HG03103 (cell line): ENCODE measurements at regions not wholly inside any gene's neighbourhood (a gene's known extent, or its start where the extent isn't known, plus 50 kb on each side); places are given as distances from the start of the nearest gene placed in this dataset.
"Not testable (repeated sequence)": the region's sequence is repeated elsewhere in the genome, so short reads cannot be mapped to it uniquely, and the experiment has no call there.

Experiments used
- ATAC-seq: cut with Tn5 transposase; IDR thresholded peaks from one replicate; pipeline ENCODE4 v1.9.1; 2021; ENCODE audit warnings: low read depth; ENCODE audit not compliant: unreplicated experiment

- ATAC-seq = not testable (repeated sequence)
Measured at GRCh38 chr13:18248533-18249240, 932.9 kb downstream of the TUBA3C start.

- not testable (repeated sequence) for ATAC-seq
Measured at GRCh38 chr13:18240086-18240485, 941.5 kb downstream of the TUBA3C start.

GRCh38 chr13:18238586-18238985, 943.0 kb downstream of the TUBA3C start:
- not testable (repeated sequence) for ATAC-seq

GRCh38 chr13:18236528-18236815, 945.2 kb downstream of the TUBA3C start:
- no peak for ATAC-seq

- ATAC-seq = no peak
Measured at GRCh38 chr13:18235756-18236527, 945.7 kb downstream of the TUBA3C start.

GRCh38 chr13:18235172-18235571, 946.5 kb downstream of the TUBA3C start:
- ATAC-seq = no peak

- ATAC-seq = not testable (repeated sequence)
Measured at GRCh38 chr13:18234451-18234850, 947.2 kb downstream of the TUBA3C start.

- no peak for ATAC-seq
Measured at GRCh38 chr13:18233783-18234299, 947.8 kb downstream of the TUBA3C start.

GRCh38 chr13:18232994-18233782, 948.4 kb downstream of the TUBA3C start:
- no peak for ATAC-seq

- ATAC-seq = no peak
Measured at GRCh38 chr13:18232298-18232993, 949.2 kb downstream of the TUBA3C start.

GRCh38 chr13:18224411-18224810, 957.2 kb downstream of the TUBA3C start:
- ATAC-seq = not testable (repeated sequence)

GRCh38 chr13:18214689-18215088, 966.9 kb downstream of the TUBA3C start:
- not testable (repeated sequence) for ATAC-seq

- not testable (repeated sequence) for ATAC-seq
Measured at GRCh38 chr13:18213511-18213910, 968.1 kb downstream of the TUBA3C start.

GRCh38 chr13:18212873-18213272, 968.8 kb downstream of the TUBA3C start:
- no peak for ATAC-seq

- peak; percentile 82 for ATAC-seq
Measured at GRCh38 chr13:18211752-18212560, 969.7 kb downstream of the TUBA3C start.

- not testable (repeated sequence) for ATAC-seq
Measured at GRCh38 chr13:18204614-18205178, 976.9 kb downstream of the TUBA3C start.

- ATAC-seq = not testable (repeated sequence)
Measured at GRCh38 chr13:18195365-18195678, 986.3 kb downstream of the TUBA3C start.

GRCh38 chr13:18194631-18195364, 986.8 kb downstream of the TUBA3C start:
- not testable (repeated sequence) for ATAC-seq

- not testable (repeated sequence) for ATAC-seq
Measured at GRCh38 chr13:18194104-18194503, 987.5 kb downstream of the TUBA3C start.
